ENCODE measurements at regions not wholly inside any gene's neighbourhood (a gene's known extent, or its start where the extent isn't known, plus 50 kb on each side); places are given as distances from the start of the nearest gene placed in this dataset.

GRCh38 chr4:20423420-20423819 is 171.7 kb downstream of the SLIT2 start:
- H3K79me2 ChIP-seq (ENCODE audit: insufficient read depth, low read depth, low read length): no peaks in the 10 kb centered on the region
- H3K27ac ChIP-seq (ENCODE audit: low read depth, low read length, poor library complexity, severe bottlenecking): no peak overlapping the region
- H3K4me3 ChIP-seq (ENCODE audit: low read depth, low read length, poor library complexity, severe bottlenecking): no peak overlapping the region
- no peak for DNase-seq (ENCODE audit: low spot score)
- no TSS peak for BruUV-seq (replicated peaks)
- H3K4me1 ChIP-seq (ENCODE audit: insufficient read depth, low read length, poor library complexity, severe bottlenecking): no peaks in the 10 kb centered on the region
- no peaks in the 10 kb centered on the region for H4K20me1 ChIP-seq (ENCODE audit: insufficient read depth, low read length)
- H3K4me2 ChIP-seq (ENCODE audit: low read length): no peak overlapping the region
- H3K9me2 ChIP-seq (ENCODE audit: insufficient read depth, low read length): no peaks in the 10 kb centered on the region
- ChIA-PET POLR2A (interaction anchor here (0.5 kb wide), 1 partner anchor 1269 kb away, joined by 4 read pairs; no protein-coding TSS in a partner anchor), CTCF (ENCODE audit: unreplicated experiment) (no interaction called here)
- H2AFZ ChIP-seq (ENCODE audit: low read length): no peak overlapping the region
- intact Hi-C loops (cut with micrococcal nuclease; ENCODE audit: unreplicated experiment): no loop called here
- no peaks in the 10 kb centered on the region for H3K36me3 ChIP-seq (ENCODE audit: insufficient read depth, low read length)
- TF ChIP-seq EZH2phosphoT487 (IDR thresholded peaks at IDR 0.05; ENCODE audit: borderline replicate concordance, low read depth, low read length) (no peak), CTCF (conservative IDR thresholded peaks at IDR 0.05; ENCODE audit: low read length) (no peak)
- H3K9me3 ChIP-seq (ENCODE audit: low read length): no peaks in the 10 kb centered on the region

- no peak for TF ChIP-seq CTCF (conservative IDR thresholded peaks at IDR 0.05; ENCODE audit: low read length)
- TF ChIP-seq EZH2phosphoT487 (IDR thresholded peaks at IDR 0.05; ENCODE audit: borderline replicate concordance, low read depth, low read length): no peak
- intact Hi-C loops (cut with micrococcal nuclease; ENCODE audit: unreplicated experiment): no loop called here
- H3K36me3 ChIP-seq (ENCODE audit: insufficient read depth, low read length): no peaks in the 10 kb centered on the region
- no peaks in the 10 kb centered on the region for H3K9me3 ChIP-seq (ENCODE audit: low read length)
- no peak overlapping the region for H3K4me3 ChIP-seq (ENCODE audit: low read depth, low read length, poor library complexity, severe bottlenecking)
- H3K27ac ChIP-seq (ENCODE audit: low read depth, low read length, poor library complexity, severe bottlenecking): no peak overlapping the region
- H4K20me1 ChIP-seq (ENCODE audit: insufficient read depth, low read length): no peaks in the 10 kb centered on the region
- DNase-seq (ENCODE audit: low spot score): no peak
- H2AFZ ChIP-seq (ENCODE audit: low read length): no peak overlapping the region
- no peaks in the 10 kb centered on the region for H3K9me2 ChIP-seq (ENCODE audit: insufficient read depth, low read length)
- BruUV-seq (replicated peaks): no TSS peak
- ChIA-PET POLR2A (interaction anchor here (0.6 to 1.0 kb wide), 3 partner anchors 11 to 17 kb away, joined by 3 to 9 read pairs (median 3); no protein-coding TSS in a partner anchor), CTCF (ENCODE audit: unreplicated experiment) (no interaction called here)
- H3K4me1 ChIP-seq (ENCODE audit: insufficient read depth, low read length, poor library complexity, severe bottlenecking): no peaks in the 10 kb centered on the region
- no peaks in the 10 kb centered on the region for H3K79me2 ChIP-seq (ENCODE audit: insufficient read depth, low read depth, low read length)
- no peak overlapping the region for H3K4me2 ChIP-seq (ENCODE audit: low read length)
Measured at GRCh38 chr4:20426028-20426427, 174.3 kb downstream of the SLIT2 start.

- Histone ChIP-seq H3K9me2 (ENCODE audit: insufficient read depth, low read length) (no peaks in the 10 kb centered on the region), H3K4me3 (ENCODE audit: low read depth, low read length, poor library complexity, severe bottlenecking) (no peak overlapping the region), H3K36me3 (ENCODE audit: insufficient read depth, low read length) (no peaks in the 10 kb centered on the region), H3K4me1 (ENCODE audit: insufficient read depth, low read length, poor library complexity, severe bottlenecking) (no peaks in the 10 kb centered on the region), H3K79me2 (ENCODE audit: insufficient read depth, low read depth, low read length) (no peaks in the 10 kb centered on the region), H3K27ac (ENCODE audit: low read depth, low read length, poor library complexity, severe bottlenecking) (no peak overlapping the region), H4K20me1 (ENCODE audit: insufficient read depth, low read length) (no peaks in the 10 kb centered on the region), H3K4me2 (ENCODE audit: low read length) (no peak overlapping the region), H2AFZ (ENCODE audit: low read length) (no peak overlapping the region), H3K9me3 (ENCODE audit: low read length) (no peaks in the 10 kb centered on the region)
- ChIA-PET POLR2A (no interaction called here), CTCF (ENCODE audit: unreplicated experiment) (no interaction called here)
- BruUV-seq (replicated peaks): no TSS peak
- intact Hi-C loops (cut with micrococcal nuclease; ENCODE audit: unreplicated experiment): no loop called here
- peak; percentile 70 for TF ChIP-seq CTCF (conservative IDR thresholded peaks at IDR 0.05; ENCODE audit: low read length)
- TF ChIP-seq EZH2phosphoT487 (IDR thresholded peaks at IDR 0.05; ENCODE audit: borderline replicate concordance, low read depth, low read length): no peak
- DNase-seq (ENCODE audit: low spot score): peak; percentile 16
Measured at GRCh38 chr4:20428436-20429160, 176.9 kb downstream of the SLIT2 start.

All from OCI-LY7 (cell line).